ENCODE measurements at regions not wholly inside any gene's neighbourhood (a gene's known extent, or its start where the extent isn't known, plus 50 kb on each side); places are given as distances from the start of the nearest gene placed in this dataset.

DNA sequence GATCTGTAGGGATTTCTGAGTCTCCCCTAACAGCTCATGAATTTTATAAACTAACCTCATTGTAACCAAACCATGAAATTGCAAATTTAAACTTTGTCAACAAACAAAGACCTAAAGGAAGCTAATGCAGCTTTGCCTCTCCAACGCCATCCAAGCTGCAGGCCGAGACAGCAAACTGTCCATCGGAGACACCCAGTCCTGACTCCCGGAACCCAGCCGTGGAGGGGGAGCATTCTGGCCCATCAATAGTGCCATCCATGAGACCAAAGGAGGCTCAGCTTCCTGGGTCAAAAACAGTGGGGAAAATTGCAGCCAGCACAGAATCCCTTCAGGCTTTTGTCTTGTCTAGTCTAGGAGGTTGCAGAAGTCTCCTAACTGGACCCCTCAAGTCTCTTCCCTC lies 147.6 kb upstream of the OPCML start:
- H2AFZ ChIP-seq (ENCODE audit: low read length) = no peak overlapping the region
- H3K4me2 ChIP-seq (ENCODE audit: low read length) = no peak overlapping the region
- no peaks in the 10 kb centered on the region for H3K36me3 ChIP-seq (ENCODE audit: insufficient read depth, low read length)
- TF ChIP-seq EZH2 (IDR thresholded peaks at IDR 0.05; ENCODE audit: borderline replicate concordance, low read length) = no peak
- TF ChIP-seq, protein P1, sequence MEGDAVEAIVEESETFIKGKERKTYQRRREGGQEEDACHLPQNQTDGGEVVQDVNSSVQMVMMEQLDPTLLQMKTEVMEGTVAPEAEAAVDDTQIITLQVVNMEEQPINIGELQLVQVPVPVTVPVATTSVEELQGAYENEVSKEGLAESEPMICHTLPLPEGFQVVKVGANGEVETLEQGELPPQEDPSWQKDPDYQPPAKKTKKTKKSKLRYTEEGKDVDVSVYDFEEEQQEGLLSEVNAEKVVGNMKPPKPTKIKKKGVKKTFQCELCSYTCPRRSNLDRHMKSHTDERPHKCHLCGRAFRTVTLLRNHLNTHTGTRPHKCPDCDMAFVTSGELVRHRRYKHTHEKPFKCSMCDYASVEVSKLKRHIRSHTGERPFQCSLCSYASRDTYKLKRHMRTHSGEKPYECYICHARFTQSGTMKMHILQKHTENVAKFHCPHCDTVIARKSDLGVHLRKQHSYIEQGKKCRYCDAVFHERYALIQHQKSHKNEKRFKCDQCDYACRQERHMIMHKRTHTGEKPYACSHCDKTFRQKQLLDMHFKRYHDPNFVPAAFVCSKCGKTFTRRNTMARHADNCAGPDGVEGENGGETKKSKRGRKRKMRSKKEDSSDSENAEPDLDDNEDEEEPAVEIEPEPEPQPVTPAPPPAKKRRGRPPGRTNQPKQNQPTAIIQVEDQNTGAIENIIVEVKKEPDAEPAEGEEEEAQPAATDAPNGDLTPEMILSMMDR (IDR thresholded peaks at IDR 0.05; ENCODE audit: low read length) = no peak
- no peaks in the 10 kb centered on the region for H4K20me1 ChIP-seq (ENCODE audit: insufficient read depth, low read length)
- no peak overlapping the region for H3K27ac ChIP-seq (ENCODE audit: low read depth, low read length, poor library complexity, severe bottlenecking)
- H3K9me3 ChIP-seq (ENCODE audit: low read length) = no peaks in the 10 kb centered on the region
- H3K9ac ChIP-seq (ENCODE audit: low read length) = no peak overlapping the region
- no peaks in the 10 kb centered on the region for H3K27me3 ChIP-seq (ENCODE audit: insufficient read depth, low read length)
- no peaks in the 10 kb centered on the region for H3K4me1 ChIP-seq (ENCODE audit: insufficient read depth, low read length, severe bottlenecking)
- no peaks in the 10 kb centered on the region for H3K9me2 ChIP-seq (ENCODE audit: low read depth, low read length)
- no peaks in the 10 kb centered on the region for H3K79me2 ChIP-seq (ENCODE audit: insufficient read depth, low read length)
- no peak overlapping the region for H3K4me3 ChIP-seq (ENCODE audit: low read depth, low read length, poor library complexity, severe bottlenecking)
- H3F3A ChIP-seq (ENCODE audit: insufficient read depth, low read length) = no peaks in the 10 kb centered on the region

DNA sequence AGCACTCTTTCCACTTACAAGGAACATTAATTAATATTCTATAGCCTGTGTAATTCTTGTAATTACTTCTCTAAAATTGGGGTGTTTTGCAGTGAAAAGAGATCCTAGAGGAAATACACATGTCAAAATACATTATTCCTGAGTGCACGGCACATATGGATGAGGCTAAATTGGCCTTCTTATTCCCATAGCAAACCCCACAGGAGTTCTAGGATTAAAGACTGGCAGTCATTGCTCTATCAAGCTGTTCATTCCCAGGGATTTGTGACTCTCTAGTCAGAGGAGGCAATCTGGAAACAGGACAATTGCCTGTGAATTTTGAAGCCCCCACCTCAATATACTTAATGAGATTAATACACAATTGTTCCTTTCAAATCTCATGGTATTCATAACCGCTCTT lies 145.9 kb upstream of the OPCML start:
- TF ChIP-seq, protein P1 (IDR thresholded peaks at IDR 0.05; ENCODE audit: low read length) = no peak
- no peak for TF ChIP-seq EZH2 (IDR thresholded peaks at IDR 0.05; ENCODE audit: borderline replicate concordance, low read length)

DNA sequence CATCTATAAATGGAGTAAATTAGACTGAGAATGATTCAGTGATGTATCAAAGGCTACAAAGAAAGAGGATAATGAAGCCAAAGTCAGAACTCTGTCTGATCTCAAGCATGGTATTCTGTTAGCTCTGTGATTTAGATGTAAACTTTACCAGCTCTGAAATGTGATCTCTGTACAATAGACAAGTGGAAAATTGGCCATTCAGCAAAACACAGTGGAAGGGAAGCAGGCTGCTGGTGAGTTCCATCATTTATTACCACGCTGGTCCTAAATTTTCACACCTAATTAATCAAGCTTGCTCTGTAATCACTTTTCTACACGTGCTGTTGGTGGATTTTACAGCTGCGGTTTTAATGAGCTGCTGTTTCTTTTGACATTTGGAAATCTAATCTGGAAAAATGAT lies 145.1 kb upstream of the OPCML start:
- Histone ChIP-seq H3K4me2 (ENCODE audit: low read length) (no peak overlapping the region), H3F3A (ENCODE audit: insufficient read depth, low read length) (no peaks in the 10 kb centered on the region), H3K36me3 (ENCODE audit: insufficient read depth, low read length) (no peaks in the 10 kb centered on the region), H3K9me3 (ENCODE audit: low read length) (no peaks in the 10 kb centered on the region), H3K4me3 (ENCODE audit: low read depth, low read length, poor library complexity, severe bottlenecking) (no peak overlapping the region), H3K27me3 (ENCODE audit: insufficient read depth, low read length) (no peaks in the 10 kb centered on the region), H3K4me1 (ENCODE audit: insufficient read depth, low read length, severe bottlenecking) (no peaks in the 10 kb centered on the region), H2AFZ (ENCODE audit: low read length) (no peak overlapping the region), H3K9ac (ENCODE audit: low read length) (no peak overlapping the region), H4K20me1 (ENCODE audit: insufficient read depth, low read length) (no peaks in the 10 kb centered on the region), H3K9me2 (ENCODE audit: low read depth, low read length) (no peaks in the 10 kb centered on the region), H3K27ac (ENCODE audit: low read depth, low read length, poor library complexity, severe bottlenecking) (no peak overlapping the region), H3K79me2 (ENCODE audit: insufficient read depth, low read length) (no peaks in the 10 kb centered on the region)
- TF ChIP-seq EZH2 (IDR thresholded peaks at IDR 0.05; ENCODE audit: borderline replicate concordance, low read length) = no peak
- TF ChIP-seq, protein P1 (IDR thresholded peaks at IDR 0.05; ENCODE audit: low read length) = no peak

More for the DNA sequence above, 145.9 kb upstream of the OPCML start:
- Histone ChIP-seq H3K4me2 (ENCODE audit: low read length) (no peak overlapping the region), H3K79me2 (ENCODE audit: insufficient read depth, low read length) (no peaks in the 10 kb centered on the region), H3K36me3 (ENCODE audit: insufficient read depth, low read length) (no peaks in the 10 kb centered on the region), H3F3A (ENCODE audit: insufficient read depth, low read length) (no peaks in the 10 kb centered on the region), H3K9me2 (ENCODE audit: low read depth, low read length) (no peaks in the 10 kb centered on the region), H3K9me3 (ENCODE audit: low read length) (no peaks in the 10 kb centered on the region), H3K27ac (ENCODE audit: low read depth, low read length, poor library complexity, severe bottlenecking) (no peak overlapping the region), H4K20me1 (ENCODE audit: insufficient read depth, low read length) (no peaks in the 10 kb centered on the region), H3K4me3 (ENCODE audit: low read depth, low read length, poor library complexity, severe bottlenecking) (no peak overlapping the region), H3K27me3 (ENCODE audit: insufficient read depth, low read length) (no peaks in the 10 kb centered on the region), H3K9ac (ENCODE audit: low read length) (no peak overlapping the region), H2AFZ (ENCODE audit: low read length) (no peak overlapping the region), H3K4me1 (ENCODE audit: insufficient read depth, low read length, severe bottlenecking) (no peaks in the 10 kb centered on the region)
